ENCODE measurements at regions not wholly inside any gene's neighbourhood (a gene's known extent, or its start where the extent isn't known, plus 50 kb on each side); places are given as distances from the start of the nearest gene placed in this dataset.

- intact Hi-C loops (cut with DNase I): no loop called here
- Histone ChIP-seq H3K27ac (no peak overlapping the region), H3K4me3 (replicated peaks in 1 of 3) (no peak overlapping the region), H3K36me3 (no peaks in the 10 kb centered on the region), H3K27me3 (no peaks in the 10 kb centered on the region), H3K9me3 (no peaks in the 10 kb centered on the region), H3K4me1 (no peaks in the 10 kb centered on the region)
- no peak for TF ChIP-seq CTCF (IDR thresholded peaks at IDR 0.05)
- TF ChIP-seq POLR2A (IDR thresholded peaks at IDR 0.05): no peak
- 85 to 88% methylated on average over 9 of the region's 9 CpGs for WGBS, 2 donors
- no peak for DNase-seq
Measured at GRCh38 chr4:180589575-180589974, 1653.6 kb upstream of the TENM3 start.

- 63 to 85% methylated on average over 3 of the region's 3 CpGs for WGBS, 2 donors
- intact Hi-C loops (cut with DNase I): no loop called here
- H3K9me3 ChIP-seq: no peaks in the 10 kb centered on the region
- H3K36me3 ChIP-seq: no peaks in the 10 kb centered on the region
- no peak overlapping the region for H3K27ac ChIP-seq
- no peaks in the 10 kb centered on the region for H3K27me3 ChIP-seq
- no peak for DNase-seq
- H3K4me1 ChIP-seq: no peaks in the 10 kb centered on the region
- no peak for TF ChIP-seq CTCF (IDR thresholded peaks at IDR 0.05)
- no peak for TF ChIP-seq POLR2A (IDR thresholded peaks at IDR 0.05)
- H3K4me3 ChIP-seq (replicated peaks in 1 of 3): no peak overlapping the region
Measured at GRCh38 chr4:180596888-180597483, 1646.2 kb upstream of the TENM3 start.

- intact Hi-C loops (cut with DNase I): no loop called here
- TF ChIP-seq POLR2A (IDR thresholded peaks at IDR 0.05): no peak
- no peak for TF ChIP-seq CTCF (IDR thresholded peaks at IDR 0.05)
- no peaks in the 10 kb centered on the region for H3K9me3 ChIP-seq
- no peaks in the 10 kb centered on the region for H3K27me3 ChIP-seq
- no peaks in the 10 kb centered on the region for H3K36me3 ChIP-seq
- DNase-seq: no peak
- no peak overlapping the region for H3K27ac ChIP-seq
- no peaks in the 10 kb centered on the region for H3K4me1 ChIP-seq
- no peak overlapping the region for H3K4me3 ChIP-seq (replicated peaks in 1 of 3)
Measured at GRCh38 chr4:180598281-180598680, 1644.9 kb upstream of the TENM3 start.

- TF ChIP-seq POLR2A (IDR thresholded peaks at IDR 0.05): no peak
- no peak for TF ChIP-seq CTCF (IDR thresholded peaks at IDR 0.05)
- DNase-seq: no peak
- Histone ChIP-seq H3K36me3 (no peaks in the 10 kb centered on the region), H3K4me1 (no peaks in the 10 kb centered on the region), H3K27me3 (no peaks in the 10 kb centered on the region), H3K27ac (no peak overlapping the region), H3K4me3 (replicated peaks in 1 of 3) (no peak overlapping the region), H3K9me3 (no peaks in the 10 kb centered on the region)
- intact Hi-C loops (cut with DNase I): no loop called here
- WGBS, 2 donors: 92 to 95% methylated on average over 2 of the region's 2 CpGs
Measured at GRCh38 chr4:180603791-180604190, 1639.4 kb upstream of the TENM3 start.

GRCh38 chr4:180610324-180610723, 1632.9 kb upstream of the TENM3 start:
- no peaks in the 10 kb centered on the region for H3K36me3 ChIP-seq
- intact Hi-C loops (cut with DNase I): no loop called here
- TF ChIP-seq POLR2A (IDR thresholded peaks at IDR 0.05): no peak
- H3K27ac ChIP-seq: no peak overlapping the region
- H3K4me1 ChIP-seq: no peaks in the 10 kb centered on the region
- H3K9me3 ChIP-seq: no peaks in the 10 kb centered on the region
- H3K27me3 ChIP-seq: no peaks in the 10 kb centered on the region
- DNase-seq: no peak
- H3K4me3 ChIP-seq (replicated peaks in 1 of 3): no peak overlapping the region
- WGBS, 2 donors: 75 to 77% methylated on average over 2 of the region's 2 CpGs

GRCh38 chr4:180615746-180616145, 1627.5 kb upstream of the TENM3 start:
- H3K4me3 ChIP-seq (replicated peaks in 1 of 3): no peak overlapping the region
- no peaks in the 10 kb centered on the region for H3K27me3 ChIP-seq
- no peaks in the 10 kb centered on the region for H3K36me3 ChIP-seq
- no peak overlapping the region for H3K27ac ChIP-seq
- intact Hi-C loops (cut with DNase I): no loop called here
- no peak for DNase-seq
- no peaks in the 10 kb centered on the region for H3K4me1 ChIP-seq
- TF ChIP-seq CTCF (IDR thresholded peaks at IDR 0.05): no peak
- TF ChIP-seq POLR2A (IDR thresholded peaks at IDR 0.05): no peak
- H3K9me3 ChIP-seq: no peaks in the 10 kb centered on the region
- WGBS, 2 donors: 70 to 76% methylated on average over 3 of the region's 3 CpGs
